C4-2B (cell line): ENCODE measurements at regions not wholly inside any gene's neighbourhood (a gene's known extent, or its start where the extent isn't known, plus 50 kb on each side); places are given as distances from the start of the nearest gene placed in this dataset.
"Not testable (repeated sequence)": the region's sequence is repeated elsewhere in the genome, so short reads cannot be mapped to it uniquely, and the experiment has no call there.

Source experiments
- ZFX ChIP-seq: fragments of 450-650 bp; IDR thresholded peaks from 2 replicates; pipeline ENCODE4 v1.6.1; 2017
- TF ChIP-seq, protein P1 (sequence below): fragments of 450-650 bp; conservative IDR thresholded peaks from 2 replicates; pipeline ENCODE4 v1.5.1; 2017; ENCODE audit warnings: mild to moderate bottlenecking

DNA sequence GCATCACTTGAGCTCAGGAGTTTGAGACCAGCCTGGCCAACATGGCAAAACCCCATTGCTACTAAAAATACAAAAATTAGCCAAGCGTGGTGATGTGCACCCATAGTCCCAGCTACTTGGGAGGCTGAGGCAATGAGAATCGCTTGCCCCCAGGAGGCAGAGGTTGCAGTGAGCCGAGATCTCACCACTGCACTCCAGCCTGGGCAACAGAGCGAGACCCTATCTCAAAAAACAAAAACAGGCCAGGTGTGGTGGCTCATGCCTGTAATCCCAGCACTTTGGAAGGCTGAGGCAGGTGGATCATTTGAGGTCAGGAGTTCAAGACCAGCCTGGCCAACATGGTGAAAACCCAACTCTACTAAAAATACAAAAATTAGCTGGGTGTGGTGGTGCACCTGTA, 89.6 kb upstream of the EPCAM start:
- TF ChIP-seq, protein P1, sequence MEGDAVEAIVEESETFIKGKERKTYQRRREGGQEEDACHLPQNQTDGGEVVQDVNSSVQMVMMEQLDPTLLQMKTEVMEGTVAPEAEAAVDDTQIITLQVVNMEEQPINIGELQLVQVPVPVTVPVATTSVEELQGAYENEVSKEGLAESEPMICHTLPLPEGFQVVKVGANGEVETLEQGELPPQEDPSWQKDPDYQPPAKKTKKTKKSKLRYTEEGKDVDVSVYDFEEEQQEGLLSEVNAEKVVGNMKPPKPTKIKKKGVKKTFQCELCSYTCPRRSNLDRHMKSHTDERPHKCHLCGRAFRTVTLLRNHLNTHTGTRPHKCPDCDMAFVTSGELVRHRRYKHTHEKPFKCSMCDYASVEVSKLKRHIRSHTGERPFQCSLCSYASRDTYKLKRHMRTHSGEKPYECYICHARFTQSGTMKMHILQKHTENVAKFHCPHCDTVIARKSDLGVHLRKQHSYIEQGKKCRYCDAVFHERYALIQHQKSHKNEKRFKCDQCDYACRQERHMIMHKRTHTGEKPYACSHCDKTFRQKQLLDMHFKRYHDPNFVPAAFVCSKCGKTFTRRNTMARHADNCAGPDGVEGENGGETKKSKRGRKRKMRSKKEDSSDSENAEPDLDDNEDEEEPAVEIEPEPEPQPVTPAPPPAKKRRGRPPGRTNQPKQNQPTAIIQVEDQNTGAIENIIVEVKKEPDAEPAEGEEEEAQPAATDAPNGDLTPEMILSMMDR = not testable (repeated sequence)
- not testable (repeated sequence) for TF ChIP-seq ZFX
